Endometrial microvascular endothelial cells (primary cell): ENCODE measurements at regions not wholly inside any gene's neighbourhood (a gene's known extent, or its start where the extent isn't known, plus 50 kb on each side); places are given as distances from the start of the nearest gene placed in this dataset.

Experiments
- in situ Hi-C: cut with HindIII; loops from 2 replicates; pipeline ENCODE4 v1.10.0; 2017; ENCODE audit warnings: low sequenced_read_pairs, low pct_unique_long_range_greater_than_20kb; ENCODE audit errors: inconsistent ontology term

- in situ Hi-C loops, result no loop called here
Measured at GRCh38 chr3:30156586-30157498, 449.6 kb upstream of the TGFBR2 start.

- in situ Hi-C loops, result no loop called here
Measured at GRCh38 chr3:30161375-30161774, 445.0 kb upstream of the TGFBR2 start.

GRCh38 chr3:30162579-30162978, 443.8 kb upstream of the TGFBR2 start:
- in situ Hi-C loops, result no loop called here

GRCh38 chr3:30166535-30166934, 439.9 kb upstream of the TGFBR2 start:
- in situ Hi-C loops, result no loop called here

- in situ Hi-C loops, result no loop called here
Measured at GRCh38 chr3:30167541-30168011, 438.8 kb upstream of the TGFBR2 start.

GRCh38 chr3:30169487-30169886, 436.9 kb upstream of the TGFBR2 start:
- in situ Hi-C loops, result no loop called here

- in situ Hi-C loops, result no loop called here
Measured at GRCh38 chr3:30170681-30171438, 435.5 kb upstream of the TGFBR2 start.

- in situ Hi-C loops, result no loop called here
Measured at GRCh38 chr3:30174357-30174756, 432.0 kb upstream of the TGFBR2 start.

- in situ Hi-C loops, result no loop called here
Measured at GRCh38 chr3:30180310-30181177, 425.9 kb upstream of the TGFBR2 start.

- in situ Hi-C loops, result no loop called here
Measured at GRCh38 chr3:30181178-30181465, 425.3 kb upstream of the TGFBR2 start.

GRCh38 chr3:30181581-30181980, 424.8 kb upstream of the TGFBR2 start:
- in situ Hi-C loops, result no loop called here

- in situ Hi-C loops, result no loop called here
Measured at GRCh38 chr3:30183421-30183820, 423.0 kb upstream of the TGFBR2 start.

GRCh38 chr3:30184091-30184810, 422.1 kb upstream of the TGFBR2 start:
- in situ Hi-C loops, result no loop called here

- in situ Hi-C loops, result no loop called here
Measured at GRCh38 chr3:30185872-30186271, 420.5 kb upstream of the TGFBR2 start.

- in situ Hi-C loops, result no loop called here
Measured at GRCh38 chr3:30186741-30187219, 419.6 kb upstream of the TGFBR2 start.

- in situ Hi-C loops, result no loop called here
Measured at GRCh38 chr3:30187366-30187765, 419.0 kb upstream of the TGFBR2 start.

GRCh38 chr3:30188713-30189112, 417.7 kb upstream of the TGFBR2 start:
- in situ Hi-C loops, result no loop called here

- in situ Hi-C loops, result no loop called here
Measured at GRCh38 chr3:30189900-30190299, 416.5 kb upstream of the TGFBR2 start.
